PFSK-1 (cell line): ENCODE measurements at regions not wholly inside any gene's neighbourhood (a gene's known extent, or its start where the extent isn't known, plus 50 kb on each side); places are given as distances from the start of the nearest gene placed in this dataset.

Experiments used
- FOXP2 ChIP-seq: optimal IDR thresholded peaks from 2 replicates; pipeline ENCODE3; 2011; ENCODE audit warnings: borderline replicate concordance, control low read depth, inconsistent platforms; ENCODE audit not compliant: insufficient read depth; ENCODE audit errors: extremely low read length, extremely low read depth
- POLR2AphosphoS5 ChIP-seq: IDR thresholded peaks from 2 replicates; pipeline ENCODE4 v1.6.1; 2012; ENCODE audit warnings: low read depth, mild to moderate bottlenecking, control low read depth, low read length, moderate library complexity
- REST ChIP-seq, 2 experiments: IDR thresholded peaks; 2 replicates each; pipeline versions ENCODE4 v1.6.1 to v1.8.0; 2011 to 2012; ENCODE audit warnings: low read depth in 2 of 2, low read length in 2 of 2, control low read depth in 1 of 2, inconsistent platforms in 1 of 2, mild to moderate bottlenecking in 1 of 2, moderate library complexity in 1 of 2; ENCODE audit not compliant: insufficient read depth in 1 of 2
- SIN3A ChIP-seq: IDR thresholded peaks from 2 replicates; pipeline ENCODE4 v1.6.1; 2012; ENCODE audit warnings: mild to moderate bottlenecking, low read length, moderate library complexity, borderline replicate concordance; ENCODE audit not compliant: insufficient read depth
- TAF1 ChIP-seq: IDR thresholded peaks from 2 replicates; pipeline ENCODE4 v1.6.1; 2012; ENCODE audit warnings: low read length, control low read depth, borderline replicate concordance; ENCODE audit not compliant: insufficient read depth

GRCh38 chr20:40017765-40018164 is 671.3 kb downstream of the MAFB start:
- no peak for TF ChIP-seq SIN3A
- no peak for TF ChIP-seq FOXP2
- TF ChIP-seq TAF1: no peak
- no peak for TF ChIP-seq POLR2AphosphoS5
- TF ChIP-seq REST (IDR thresholded peaks at IDR 0.05; ENCODE audit: insufficient read depth in 1 of 2, low read depth in 2 of 2, low read length in 2 of 2): no peak

GRCh38 chr20:40016890-40017289 is 672.1 kb downstream of the MAFB start:
- TF ChIP-seq TAF1: no peak
- no peak for TF ChIP-seq REST (IDR thresholded peaks at IDR 0.05; ENCODE audit: insufficient read depth in 1 of 2, low read depth in 2 of 2, low read length in 2 of 2)
- no peak for TF ChIP-seq FOXP2
- no peak for TF ChIP-seq POLR2AphosphoS5
- no peak for TF ChIP-seq SIN3A

- no peak for TF ChIP-seq REST (IDR thresholded peaks at IDR 0.05; ENCODE audit: insufficient read depth in 1 of 2, low read depth in 2 of 2, low read length in 2 of 2)
- no peak for TF ChIP-seq FOXP2
- no peak for TF ChIP-seq SIN3A
- no peak for TF ChIP-seq POLR2AphosphoS5
- no peak for TF ChIP-seq TAF1
Measured at GRCh38 chr20:40016392-40016791, 672.6 kb downstream of the MAFB start.

- TF ChIP-seq TAF1: no peak
- TF ChIP-seq REST (IDR thresholded peaks at IDR 0.05; ENCODE audit: insufficient read depth in 1 of 2, low read depth in 2 of 2, low read length in 2 of 2): no peak
- no peak for TF ChIP-seq POLR2AphosphoS5
- no peak for TF ChIP-seq SIN3A
- no peak for TF ChIP-seq FOXP2
Measured at GRCh38 chr20:40010483-40010882, 678.6 kb downstream of the MAFB start.

- TF ChIP-seq REST (IDR thresholded peaks at IDR 0.05; ENCODE audit: insufficient read depth in 1 of 2, low read depth in 2 of 2, low read length in 2 of 2): no peak
- no peak for TF ChIP-seq POLR2AphosphoS5
- TF ChIP-seq SIN3A: no peak
- TF ChIP-seq TAF1: no peak
- TF ChIP-seq FOXP2: no peak
Measured at GRCh38 chr20:40009542-40009941, 679.5 kb downstream of the MAFB start.
